A549 (cell line): ENCODE measurements at regions not wholly inside any gene's neighbourhood (a gene's known extent, or its start where the extent isn't known, plus 50 kb on each side); places are given as distances from the start of the nearest gene placed in this dataset.

Experiments used
- EHMT2 ChIP-seq: fragments of 200-600 bp; sonication (generic); IDR thresholded peaks from 2 replicates; pipeline ENCODE4 v1.6.1; 2016; ENCODE audit warnings: antibody characterized with exemption, low read depth, mild to moderate bottlenecking, moderate library complexity
- ESRRA ChIP-seq: fragments of 150-350 bp; IDR thresholded peaks from 2 replicates; pipeline ENCODE4 v1.6.1; 2014; ENCODE audit warnings: mild to moderate bottlenecking, low read length, borderline replicate concordance
- HES2 ChIP-seq: fragments of >200 bp; sonication (Bioruptor Twin); formaldehyde crosslinking; IDR thresholded peaks from 2 replicates; pipeline ENCODE4 v1.6.1; 2016
- JUN ChIP-seq, 2 experiments: fragments of >200 bp; sonication (Bioruptor Twin); formaldehyde crosslinking; IDR thresholded peaks; 2 replicates in 1 of 2; 3 replicates in 1 of 2; pipeline ENCODE4 v1.6.1; 2016 to 2017
- MAFK ChIP-seq: fragments of 450-650 bp; IDR thresholded peaks from 2 replicates; pipeline ENCODE4 v1.6.1; 2014; ENCODE audit not compliant: partially characterized antibody
- MAX ChIP-seq: IDR thresholded peaks from 2 replicates; pipeline ENCODE4 v1.6.1; 2012
- PBX3 ChIP-seq: IDR thresholded peaks from 2 replicates; pipeline ENCODE4 v1.6.1; 2012
- POLR2A ChIP-seq: IDR thresholded peaks from 2 replicates; pipeline ENCODE4 v1.6.1; 2012; ENCODE audit warnings: mild to moderate bottlenecking, low read length
- RNF2 ChIP-seq: fragments of 200-600 bp; sonication (generic); IDR thresholded peaks from 2 replicates; pipeline ENCODE4 v1.6.1; 2016; ENCODE audit warnings: low read depth, mild to moderate bottlenecking, antibody characterized with exemption, moderate library complexity, borderline replicate concordance
- TF ChIP-seq, protein P1 (sequence below): fragments of >200 bp; sonication (Bioruptor Twin); formaldehyde crosslinking; IDR thresholded peaks from 3 replicates; pipeline ENCODE4 v1.5.1; 2016

GRCh38 chr1:22332795-22333499 is 118.7 kb upstream of the ZBTB40 start:
- TF ChIP-seq PBX3, result no peak
- TF ChIP-seq, protein P1, sequence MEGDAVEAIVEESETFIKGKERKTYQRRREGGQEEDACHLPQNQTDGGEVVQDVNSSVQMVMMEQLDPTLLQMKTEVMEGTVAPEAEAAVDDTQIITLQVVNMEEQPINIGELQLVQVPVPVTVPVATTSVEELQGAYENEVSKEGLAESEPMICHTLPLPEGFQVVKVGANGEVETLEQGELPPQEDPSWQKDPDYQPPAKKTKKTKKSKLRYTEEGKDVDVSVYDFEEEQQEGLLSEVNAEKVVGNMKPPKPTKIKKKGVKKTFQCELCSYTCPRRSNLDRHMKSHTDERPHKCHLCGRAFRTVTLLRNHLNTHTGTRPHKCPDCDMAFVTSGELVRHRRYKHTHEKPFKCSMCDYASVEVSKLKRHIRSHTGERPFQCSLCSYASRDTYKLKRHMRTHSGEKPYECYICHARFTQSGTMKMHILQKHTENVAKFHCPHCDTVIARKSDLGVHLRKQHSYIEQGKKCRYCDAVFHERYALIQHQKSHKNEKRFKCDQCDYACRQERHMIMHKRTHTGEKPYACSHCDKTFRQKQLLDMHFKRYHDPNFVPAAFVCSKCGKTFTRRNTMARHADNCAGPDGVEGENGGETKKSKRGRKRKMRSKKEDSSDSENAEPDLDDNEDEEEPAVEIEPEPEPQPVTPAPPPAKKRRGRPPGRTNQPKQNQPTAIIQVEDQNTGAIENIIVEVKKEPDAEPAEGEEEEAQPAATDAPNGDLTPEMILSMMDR, result no peak
- no peak for TF ChIP-seq POLR2A
- peak; percentile 92 for TF ChIP-seq ESRRA
- TF ChIP-seq MAFK, result peak; percentile 11
- no peak for TF ChIP-seq MAX
- TF ChIP-seq EHMT2, result no peak
- TF ChIP-seq JUN (IDR thresholded peaks at IDR 0.05), result no peak
- TF ChIP-seq RNF2, result no peak
- no peak for TF ChIP-seq HES2
